DND-41 (cell line): ENCODE measurements at regions not wholly inside any gene's neighbourhood (a gene's known extent, or its start where the extent isn't known, plus 50 kb on each side); places are given as distances from the start of the nearest gene placed in this dataset.

Experiments used
- EZH2 ChIP-seq: IDR thresholded peaks from 3 replicates; pipeline ENCODE4 v1.6.1; 2012; ENCODE audit warnings: borderline replicate concordance, low read depth, mild to moderate bottlenecking, moderate library complexity, low read length, inconsistent platforms; ENCODE audit not compliant: severe bottlenecking
- TF ChIP-seq, protein P1 (sequence below): IDR thresholded peaks from 2 replicates; pipeline ENCODE4 v1.5.1; 2012; ENCODE audit warnings: borderline replicate concordance, low read length, moderate library complexity, mild to moderate bottlenecking; ENCODE audit not compliant: poor library complexity, severe bottlenecking; ENCODE audit errors: extremely low read depth

DNA sequence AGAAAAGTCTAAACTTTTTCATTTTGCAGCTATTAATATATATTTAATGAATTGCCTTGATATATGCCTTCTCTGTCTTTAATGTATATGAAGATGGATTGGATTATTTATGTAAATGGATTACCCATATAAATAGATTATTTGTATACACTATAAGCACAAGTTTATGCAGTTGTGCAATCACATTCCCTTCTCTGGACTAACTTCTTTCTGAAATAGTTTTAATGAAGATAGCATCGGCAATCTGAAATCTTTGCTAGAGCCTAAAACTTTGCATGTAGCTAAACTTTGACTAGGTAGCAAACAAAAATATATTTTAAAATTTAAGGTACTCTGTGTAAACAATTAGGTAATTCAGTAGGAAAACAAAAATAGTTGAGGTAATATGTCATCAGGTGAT, 127.8 kb downstream of the PCDH7 start:
- TF ChIP-seq, protein P1, sequence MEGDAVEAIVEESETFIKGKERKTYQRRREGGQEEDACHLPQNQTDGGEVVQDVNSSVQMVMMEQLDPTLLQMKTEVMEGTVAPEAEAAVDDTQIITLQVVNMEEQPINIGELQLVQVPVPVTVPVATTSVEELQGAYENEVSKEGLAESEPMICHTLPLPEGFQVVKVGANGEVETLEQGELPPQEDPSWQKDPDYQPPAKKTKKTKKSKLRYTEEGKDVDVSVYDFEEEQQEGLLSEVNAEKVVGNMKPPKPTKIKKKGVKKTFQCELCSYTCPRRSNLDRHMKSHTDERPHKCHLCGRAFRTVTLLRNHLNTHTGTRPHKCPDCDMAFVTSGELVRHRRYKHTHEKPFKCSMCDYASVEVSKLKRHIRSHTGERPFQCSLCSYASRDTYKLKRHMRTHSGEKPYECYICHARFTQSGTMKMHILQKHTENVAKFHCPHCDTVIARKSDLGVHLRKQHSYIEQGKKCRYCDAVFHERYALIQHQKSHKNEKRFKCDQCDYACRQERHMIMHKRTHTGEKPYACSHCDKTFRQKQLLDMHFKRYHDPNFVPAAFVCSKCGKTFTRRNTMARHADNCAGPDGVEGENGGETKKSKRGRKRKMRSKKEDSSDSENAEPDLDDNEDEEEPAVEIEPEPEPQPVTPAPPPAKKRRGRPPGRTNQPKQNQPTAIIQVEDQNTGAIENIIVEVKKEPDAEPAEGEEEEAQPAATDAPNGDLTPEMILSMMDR, result no peak
- TF ChIP-seq EZH2, result no peak
